ENCODE measurements at regions not wholly inside any gene's neighbourhood (a gene's known extent, or its start where the extent isn't known, plus 50 kb on each side); places are given as distances from the start of the nearest gene placed in this dataset.
"Not testable (repeated sequence)": the region's sequence is repeated elsewhere in the genome, so short reads cannot be mapped to it uniquely, and the experiment has no call there.

GRCh38 chr19:30066781-30067759 lies 125.0 kb downstream of the URI1 start:
- no peak for DNase-seq (ENCODE audit: low spot score)

GRCh38 chr19:30067956-30068506 lies 126.0 kb downstream of the URI1 start:
- not testable (repeated sequence) for DNase-seq (ENCODE audit: low spot score)

GRCh38 chr19:30068528-30069395 lies 126.7 kb downstream of the URI1 start:
- no peak for DNase-seq (ENCODE audit: low spot score)

- no peak for DNase-seq (ENCODE audit: low spot score)
These were observed 127.6 kb downstream of the URI1 start for GRCh38 chr19:30069535-30070197.

- DNase-seq (ENCODE audit: low spot score) = no peak
These were observed 128.3 kb downstream of the URI1 start for GRCh38 chr19:30070198-30070967.

- DNase-seq (ENCODE audit: low spot score) = no peak
These were observed 129.1 kb downstream of the URI1 start for GRCh38 chr19:30070968-30071632.

GRCh38 chr19:30071871-30072270 lies 129.8 kb downstream of the URI1 start:
- no peak for DNase-seq (ENCODE audit: low spot score)

- DNase-seq (ENCODE audit: low spot score) = no peak
These were observed 131.3 kb downstream of the URI1 start for GRCh38 chr19:30073152-30074000.

- DNase-seq (ENCODE audit: low spot score) = no peak
These were observed 132.1 kb downstream of the URI1 start for GRCh38 chr19:30074096-30074495.

GRCh38 chr19:30074741-30075715 lies 133.0 kb downstream of the URI1 start:
- no peak for DNase-seq (ENCODE audit: low spot score)

- DNase-seq (ENCODE audit: low spot score) = no peak
These were observed 134.1 kb downstream of the URI1 start for GRCh38 chr19:30076101-30076551.

GRCh38 chr19:30076751-30077670 lies 135.0 kb downstream of the URI1 start:
- DNase-seq (ENCODE audit: low spot score) = no peak

- DNase-seq (ENCODE audit: low spot score) = no peak
These were observed 135.9 kb downstream of the URI1 start for GRCh38 chr19:30077851-30078355.

GRCh38 chr19:30078381-30078910 lies 136.4 kb downstream of the URI1 start:
- no peak for DNase-seq (ENCODE audit: low spot score)

GRCh38 chr19:30079200-30079599 lies 137.2 kb downstream of the URI1 start:
- DNase-seq (ENCODE audit: low spot score) = no peak

- no peak for DNase-seq (ENCODE audit: low spot score)
These were observed 140.1 kb downstream of the URI1 start for GRCh38 chr19:30082168-30082567.

GRCh38 chr19:30082611-30083010 lies 140.6 kb downstream of the URI1 start:
- DNase-seq (ENCODE audit: low spot score) = no peak
